ENCODE measurements at regions not wholly inside any gene's neighbourhood (a gene's known extent, or its start where the extent isn't known, plus 50 kb on each side); places are given as distances from the start of the nearest gene placed in this dataset.

- TF ChIP-seq POLR2AphosphoS5 (IDR thresholded peaks at IDR 0.05; ENCODE audit: insufficient read depth in 1 of 2, low read depth in 1 of 2) = no peak
- TF ChIP-seq CTCF (IDR thresholded peaks at IDR 0.05) = no peak
Measured at GRCh38 chr13:112170823-112171569, 104.0 kb downstream of the SOX1 start.
